OCI-LY3 (cell line): ENCODE measurements at regions not wholly inside any gene's neighbourhood (a gene's known extent, or its start where the extent isn't known, plus 50 kb on each side); places are given as distances from the start of the nearest gene placed in this dataset.

ENCODE experiments used
- EZH2phosphoT487 ChIP-seq: fragments of 200-600 bp; shearing (Covaris generic); IDR thresholded peaks from 2 replicates; pipeline ENCODE4 v1.6.1; 2018; ENCODE audit warnings: antibody characterized with exemption, mixed run types, low read depth
- TF ChIP-seq, protein P1 (sequence below): fragments of 200-600, 300-600 bp; sonication (generic); IDR thresholded peaks from 2 replicates; pipeline ENCODE4 v1.5.1; 2014; ENCODE audit warnings: antibody characterized with exemption, low read length, low read depth

DNA sequence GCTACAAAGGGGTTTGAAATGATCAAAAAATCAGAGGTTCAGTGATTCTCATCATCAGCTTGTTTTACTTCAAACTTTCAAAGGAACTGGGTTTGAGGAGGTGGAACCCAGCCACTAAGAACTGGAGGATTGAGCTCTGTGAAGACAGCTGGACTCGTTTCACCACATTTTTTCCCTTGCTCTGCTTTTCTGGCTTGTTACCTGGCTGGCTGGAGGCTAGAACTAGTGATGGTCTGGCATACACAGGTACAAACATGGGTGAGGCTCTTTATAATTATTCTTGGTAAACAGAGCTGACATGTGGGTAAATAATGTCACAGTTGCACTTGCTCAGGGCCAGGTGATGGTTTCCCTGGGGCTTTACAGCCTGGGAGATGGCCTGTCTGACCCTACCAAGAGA is 352.5 kb downstream of the FGFR2 start:
- TF ChIP-seq, protein P1, sequence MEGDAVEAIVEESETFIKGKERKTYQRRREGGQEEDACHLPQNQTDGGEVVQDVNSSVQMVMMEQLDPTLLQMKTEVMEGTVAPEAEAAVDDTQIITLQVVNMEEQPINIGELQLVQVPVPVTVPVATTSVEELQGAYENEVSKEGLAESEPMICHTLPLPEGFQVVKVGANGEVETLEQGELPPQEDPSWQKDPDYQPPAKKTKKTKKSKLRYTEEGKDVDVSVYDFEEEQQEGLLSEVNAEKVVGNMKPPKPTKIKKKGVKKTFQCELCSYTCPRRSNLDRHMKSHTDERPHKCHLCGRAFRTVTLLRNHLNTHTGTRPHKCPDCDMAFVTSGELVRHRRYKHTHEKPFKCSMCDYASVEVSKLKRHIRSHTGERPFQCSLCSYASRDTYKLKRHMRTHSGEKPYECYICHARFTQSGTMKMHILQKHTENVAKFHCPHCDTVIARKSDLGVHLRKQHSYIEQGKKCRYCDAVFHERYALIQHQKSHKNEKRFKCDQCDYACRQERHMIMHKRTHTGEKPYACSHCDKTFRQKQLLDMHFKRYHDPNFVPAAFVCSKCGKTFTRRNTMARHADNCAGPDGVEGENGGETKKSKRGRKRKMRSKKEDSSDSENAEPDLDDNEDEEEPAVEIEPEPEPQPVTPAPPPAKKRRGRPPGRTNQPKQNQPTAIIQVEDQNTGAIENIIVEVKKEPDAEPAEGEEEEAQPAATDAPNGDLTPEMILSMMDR = no peak
- no peak for TF ChIP-seq EZH2phosphoT487
